ENCODE measurements at regions not wholly inside any gene's neighbourhood (a gene's known extent, or its start where the extent isn't known, plus 50 kb on each side); places are given as distances from the start of the nearest gene placed in this dataset.
"Not testable (repeated sequence)": the region's sequence is repeated elsewhere in the genome, so short reads cannot be mapped to it uniquely, and the experiment has no call there.

DNA sequence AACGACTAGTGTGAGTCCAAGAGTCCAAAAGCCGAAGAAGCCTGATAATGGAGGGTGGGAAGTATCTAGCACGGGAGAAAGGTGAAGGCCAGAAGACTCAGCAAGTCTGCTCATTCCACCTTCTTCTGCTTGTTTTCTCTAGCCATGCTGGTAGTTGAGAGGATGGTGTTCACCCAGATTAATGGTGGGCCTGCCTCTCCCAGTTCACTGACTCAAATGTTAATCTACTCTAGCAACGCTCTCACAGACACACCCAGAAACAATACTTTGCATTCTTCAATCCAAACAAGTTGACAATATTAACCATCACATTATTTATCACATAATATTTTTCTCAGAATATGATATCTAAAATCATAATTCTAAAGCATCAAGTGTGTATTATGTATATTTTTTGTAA, 1055.1 kb upstream of the PCDH10 start:
- DNase-seq, result no peak

DNA sequence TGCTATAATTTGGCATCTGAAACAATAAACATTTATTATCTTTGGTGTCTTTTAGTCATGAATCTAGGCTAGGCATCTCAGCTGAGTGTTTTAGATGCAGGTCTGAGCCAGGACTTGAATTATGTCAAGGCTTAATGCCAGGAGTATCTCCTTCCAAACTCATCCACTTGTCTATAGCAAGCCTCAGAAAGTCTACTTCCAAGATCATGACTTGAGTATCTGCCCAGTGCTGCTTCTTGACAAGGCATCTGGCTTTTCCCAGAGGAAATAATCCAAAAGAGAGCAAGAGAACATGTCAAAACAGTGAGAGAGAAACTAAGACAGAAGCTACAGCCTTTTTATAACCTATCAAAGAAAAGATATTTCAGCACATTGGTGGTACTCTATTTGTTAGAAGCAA, 1052.1 kb upstream of the PCDH10 start:
- DNase-seq, result no peak

DNA sequence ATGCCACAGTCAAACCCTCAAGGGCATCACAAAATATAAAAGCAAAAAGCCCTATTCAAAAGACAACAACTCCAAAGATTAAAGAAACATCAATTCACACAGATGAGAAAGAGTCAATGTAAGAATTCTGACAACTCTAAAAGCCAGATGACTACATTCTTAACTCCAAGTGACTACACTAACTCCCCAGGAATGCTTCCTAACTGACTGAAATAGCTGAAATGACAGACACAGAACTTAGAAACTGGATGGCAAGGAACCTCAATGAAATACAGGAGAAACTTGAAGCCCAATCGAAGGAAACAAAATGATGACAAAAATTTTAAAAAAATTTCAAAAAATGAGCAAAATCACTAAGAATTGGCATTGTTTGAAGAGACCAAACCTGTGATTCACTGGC, 1047.6 kb upstream of the PCDH10 start:
- no peak for DNase-seq

DNA sequence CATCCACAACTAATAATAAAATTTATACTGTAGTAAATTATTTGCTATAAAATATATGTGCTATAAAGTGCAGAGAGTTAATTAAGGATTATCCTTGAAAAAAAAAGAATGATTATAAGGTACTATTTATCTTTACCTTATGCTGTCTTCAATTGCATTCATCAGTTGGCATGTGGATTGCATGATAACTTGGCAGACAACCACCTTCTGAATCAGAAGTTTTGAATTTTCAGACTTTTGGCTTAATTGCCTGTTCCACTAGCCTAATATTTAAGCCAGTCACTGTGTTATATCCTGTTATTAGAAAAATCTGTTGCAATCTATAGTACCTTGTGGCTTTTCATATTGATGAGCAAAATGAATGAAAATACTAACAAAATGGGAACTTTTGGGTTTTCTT, 1040.3 kb upstream of the PCDH10 start:
- DNase-seq, result no peak

DNA sequence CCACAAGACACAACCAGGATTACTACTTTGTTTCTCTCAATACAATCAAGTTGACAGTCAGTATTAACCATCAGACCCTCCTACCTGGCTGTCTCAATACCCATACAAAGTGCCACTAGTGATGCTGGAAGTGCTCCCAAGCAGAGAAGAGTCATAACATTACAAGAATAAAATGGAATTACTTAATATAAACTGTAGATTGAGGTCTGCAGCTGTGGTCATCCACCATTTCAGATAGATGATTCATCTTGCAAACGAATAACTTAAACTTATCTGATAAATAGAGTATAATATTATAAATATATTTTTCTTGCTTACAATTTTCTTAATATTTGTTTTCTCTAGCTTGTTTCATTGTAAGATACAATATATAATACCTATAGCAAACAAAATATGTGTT, 1034.2 kb upstream of the PCDH10 start:
- no peak for DNase-seq

DNA sequence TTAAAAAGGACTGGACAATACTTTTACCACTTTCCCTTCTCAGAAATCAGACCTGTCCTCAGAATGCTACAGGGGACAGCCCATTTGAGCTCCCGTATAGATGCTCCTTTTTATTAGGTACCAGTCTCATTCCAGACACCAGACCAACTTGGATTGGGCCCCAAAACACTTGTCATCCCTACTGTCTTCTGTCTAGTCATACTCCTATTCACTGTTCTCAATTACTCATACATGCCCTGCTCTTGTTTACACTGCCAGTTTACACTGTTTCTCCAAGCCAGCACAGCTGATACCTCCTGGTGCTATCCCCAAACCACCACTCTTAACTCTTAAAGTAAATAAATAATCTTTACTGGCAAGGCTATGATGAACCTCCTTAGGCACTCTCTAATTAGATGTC, 1026.4 kb upstream of the PCDH10 start:
- not testable (repeated sequence) for DNase-seq

DNA sequence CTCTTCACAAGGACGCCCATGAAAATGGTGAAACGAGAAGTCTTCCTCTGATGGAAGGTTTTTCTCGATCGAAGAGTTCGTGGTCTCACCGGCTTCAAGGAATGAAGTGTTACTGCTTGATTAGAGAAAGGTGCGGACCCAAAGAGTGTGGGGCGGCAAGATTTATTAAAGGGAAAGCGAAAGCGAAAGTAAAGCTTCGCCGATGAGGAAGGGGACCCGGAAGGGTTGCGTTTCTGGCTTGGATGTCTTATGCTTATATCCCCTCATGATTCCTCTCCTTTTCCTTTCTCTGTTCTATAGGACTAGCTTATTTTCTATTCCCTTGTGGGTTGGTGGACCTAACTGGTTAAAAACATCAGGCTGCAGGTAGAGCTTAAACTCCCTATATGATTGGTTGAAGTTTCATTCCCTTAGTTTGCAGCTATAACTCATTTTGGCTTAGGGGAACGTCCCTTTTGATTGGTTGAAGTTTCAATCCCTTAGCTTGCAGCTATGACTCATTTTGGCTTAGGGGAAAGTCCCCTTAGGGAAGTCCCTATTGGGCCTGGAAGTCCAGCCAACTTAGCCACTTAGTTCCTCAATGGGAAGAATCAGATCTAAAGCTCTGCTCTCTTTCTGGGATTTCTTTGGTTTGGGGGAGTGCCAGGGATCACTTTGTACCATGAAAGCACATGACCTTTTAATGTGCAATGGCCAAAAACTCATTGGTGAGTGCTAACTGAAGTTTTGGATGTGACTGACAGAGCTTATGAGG, 1025.0 kb upstream of the PCDH10 start:
- no peak for DNase-seq

DNA sequence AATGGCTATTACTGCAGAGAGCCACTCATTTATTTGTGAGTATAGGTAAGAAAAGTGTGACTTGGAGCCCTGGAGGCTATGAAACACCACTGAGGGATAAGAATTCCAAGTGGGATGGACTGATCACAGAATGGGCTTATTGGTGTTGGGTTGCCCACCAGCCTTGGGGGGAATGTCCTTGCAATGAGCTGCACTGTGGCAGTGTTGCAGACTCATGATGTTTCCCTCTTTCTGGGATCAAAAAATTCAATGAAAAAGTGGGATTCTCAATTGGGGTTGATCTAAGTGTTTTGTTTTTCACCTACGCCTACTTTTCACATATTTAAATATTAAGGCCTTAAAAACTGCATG, 1024.5 kb upstream of the PCDH10 start:
- no peak for DNase-seq

DNA sequence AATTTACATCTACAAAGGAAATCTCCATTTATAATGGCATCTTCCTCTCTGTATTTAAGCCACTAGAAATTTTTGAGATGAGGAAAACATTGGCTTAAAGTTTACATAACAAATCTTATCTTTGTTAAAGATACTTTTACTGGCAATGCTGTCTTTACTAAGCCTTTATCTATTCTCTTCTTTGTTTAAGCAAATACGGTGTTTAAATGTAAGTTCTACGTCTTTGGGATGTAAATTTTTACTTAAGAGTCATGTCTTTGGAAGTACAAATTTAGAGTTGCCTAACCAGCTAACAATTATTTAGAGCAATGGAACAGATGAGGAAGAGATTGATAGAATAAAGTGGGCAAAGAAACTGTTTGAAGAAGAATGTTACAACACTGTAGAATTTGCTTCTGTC, 1024.0 kb upstream of the PCDH10 start:
- no peak for DNase-seq

DNA sequence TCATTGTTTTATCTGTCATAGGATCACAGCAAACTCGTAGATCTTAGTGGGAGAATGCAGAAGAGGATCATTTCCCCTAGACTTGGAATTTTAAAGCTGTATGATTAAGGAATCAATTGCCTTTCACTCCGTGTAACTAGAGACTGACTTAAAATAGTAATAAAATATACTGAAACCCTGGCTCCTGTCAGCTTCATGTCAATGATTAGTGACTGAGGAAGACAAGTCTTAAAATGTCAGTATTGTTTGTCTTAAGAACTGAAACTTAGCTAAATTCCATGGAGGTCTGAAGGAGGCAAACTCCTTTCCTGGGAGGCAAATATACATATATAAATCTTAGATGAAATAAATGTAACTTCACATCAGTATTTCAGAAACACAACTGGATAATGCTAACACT, 1016.7 kb upstream of the PCDH10 start:
- DNase-seq, result no peak

DNA sequence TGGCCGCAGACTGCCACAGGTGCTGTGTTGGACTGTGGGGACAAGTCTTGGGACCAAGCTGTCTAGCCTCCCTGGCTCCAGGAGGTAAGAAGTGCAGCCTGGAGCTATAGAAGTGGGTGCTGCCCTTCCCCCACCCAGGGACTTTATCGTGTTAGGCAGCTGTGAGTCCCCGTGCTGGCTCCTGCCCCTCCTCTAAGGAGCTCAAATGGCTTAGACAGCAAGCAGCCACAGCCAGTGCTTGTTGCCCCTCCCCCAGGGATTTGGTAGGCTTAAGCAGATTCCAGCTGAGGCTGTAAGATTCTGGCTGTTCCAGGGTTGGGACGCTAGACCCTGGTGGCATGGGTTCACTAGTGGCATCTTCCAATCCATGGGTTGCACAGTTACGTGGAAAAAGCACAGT, 979.4 kb upstream of the PCDH10 start:
- no peak for DNase-seq

DNA sequence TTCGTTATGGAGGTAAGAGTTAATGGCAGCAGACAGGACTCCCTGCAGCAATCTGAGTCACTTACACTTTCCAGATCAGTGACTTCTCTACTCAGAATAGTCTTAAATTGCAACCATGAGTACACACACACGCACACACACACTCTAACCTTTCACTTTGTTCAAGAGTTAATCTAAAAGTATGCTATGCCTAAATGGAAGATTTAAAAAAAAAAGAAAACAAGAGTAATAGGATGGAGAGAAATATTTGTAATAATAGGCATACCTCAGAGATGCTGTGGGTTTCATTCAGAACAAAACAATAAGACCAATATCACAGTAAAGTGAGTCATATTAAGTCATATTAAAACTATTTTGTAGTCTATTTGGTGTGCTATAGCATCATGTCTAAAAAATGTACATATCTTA, 969.1 kb upstream of the PCDH10 start:
- DNase-seq, result no peak

DNA sequence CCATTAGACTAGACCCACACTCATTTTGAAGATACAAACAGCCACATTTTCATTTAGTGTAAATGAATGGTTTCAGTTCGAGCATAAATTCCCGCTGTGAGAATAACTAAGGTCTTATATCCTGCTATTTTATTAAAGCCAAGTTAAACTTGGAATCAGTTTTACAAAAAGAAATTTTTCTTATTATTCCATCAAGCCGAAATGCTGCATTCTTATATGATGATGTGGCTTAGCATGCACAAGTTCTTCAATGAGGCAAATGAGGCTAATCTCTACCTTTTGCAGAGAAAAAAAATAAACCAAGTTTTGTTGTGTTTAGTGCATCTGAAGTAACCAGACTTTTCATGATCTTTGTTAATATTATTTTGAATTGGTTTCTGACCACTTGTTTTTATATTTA, 953.9 kb upstream of the PCDH10 start:
- no peak for DNase-seq

DNA sequence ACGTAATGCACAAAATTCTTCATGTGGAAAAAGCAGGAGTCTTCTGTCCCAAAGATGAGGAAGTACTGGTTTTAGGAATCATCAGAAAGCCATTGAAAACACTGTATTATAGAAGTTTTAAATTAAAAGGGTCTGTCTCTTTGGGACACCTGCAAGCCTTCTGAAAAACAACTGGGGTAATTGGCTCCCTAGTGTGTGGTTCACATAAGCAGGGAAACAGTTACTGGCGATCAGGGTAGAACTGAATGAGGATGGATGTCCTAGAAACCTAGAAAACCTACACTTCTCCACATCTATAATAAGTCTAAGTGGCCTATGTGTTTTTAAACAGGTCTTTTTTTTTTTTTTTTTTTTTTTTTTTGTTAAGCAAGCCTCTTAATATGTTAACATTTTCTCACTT, 945.5 kb upstream of the PCDH10 start:
- DNase-seq, result no peak

DNA sequence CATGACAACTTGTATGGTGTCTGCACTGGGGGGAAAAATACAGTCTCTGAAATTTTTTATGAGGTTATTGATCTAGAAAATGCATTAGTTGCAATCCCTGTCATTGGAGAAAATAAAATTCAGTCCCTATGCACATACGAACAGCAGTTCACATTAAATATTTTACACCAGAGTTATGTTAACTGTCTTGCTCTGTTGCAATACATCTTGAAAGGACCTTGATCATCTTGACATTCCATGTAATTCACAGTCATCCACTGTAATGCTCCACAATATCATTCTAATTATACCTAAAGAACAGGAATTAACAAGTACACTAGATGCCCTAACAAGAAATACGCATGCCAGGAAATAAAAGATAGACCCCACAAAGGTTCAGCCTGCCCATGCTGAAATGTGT, 934.6 kb upstream of the PCDH10 start:
- DNase-seq, result no peak

DNA sequence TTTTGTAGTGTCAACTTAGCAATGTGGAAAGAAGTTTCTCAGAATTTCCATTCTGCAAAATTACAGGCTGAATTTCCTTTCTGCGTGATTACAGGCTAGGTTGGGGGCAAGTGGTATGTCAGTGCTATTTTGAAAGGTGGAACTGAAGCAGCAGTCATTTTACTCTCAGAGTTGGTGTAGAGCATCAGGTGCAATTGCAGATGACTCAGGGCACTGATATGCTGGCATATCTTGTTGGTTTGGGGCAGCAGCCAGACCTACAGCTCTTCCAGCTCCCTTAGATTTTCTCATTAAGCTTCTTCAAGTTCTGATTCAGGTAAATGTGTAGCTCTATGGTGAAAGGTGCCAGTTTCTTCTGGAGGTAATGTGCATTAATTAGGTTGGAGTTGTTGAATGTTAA, 930.7 kb upstream of the PCDH10 start:
- DNase-seq, result no peak

DNA sequence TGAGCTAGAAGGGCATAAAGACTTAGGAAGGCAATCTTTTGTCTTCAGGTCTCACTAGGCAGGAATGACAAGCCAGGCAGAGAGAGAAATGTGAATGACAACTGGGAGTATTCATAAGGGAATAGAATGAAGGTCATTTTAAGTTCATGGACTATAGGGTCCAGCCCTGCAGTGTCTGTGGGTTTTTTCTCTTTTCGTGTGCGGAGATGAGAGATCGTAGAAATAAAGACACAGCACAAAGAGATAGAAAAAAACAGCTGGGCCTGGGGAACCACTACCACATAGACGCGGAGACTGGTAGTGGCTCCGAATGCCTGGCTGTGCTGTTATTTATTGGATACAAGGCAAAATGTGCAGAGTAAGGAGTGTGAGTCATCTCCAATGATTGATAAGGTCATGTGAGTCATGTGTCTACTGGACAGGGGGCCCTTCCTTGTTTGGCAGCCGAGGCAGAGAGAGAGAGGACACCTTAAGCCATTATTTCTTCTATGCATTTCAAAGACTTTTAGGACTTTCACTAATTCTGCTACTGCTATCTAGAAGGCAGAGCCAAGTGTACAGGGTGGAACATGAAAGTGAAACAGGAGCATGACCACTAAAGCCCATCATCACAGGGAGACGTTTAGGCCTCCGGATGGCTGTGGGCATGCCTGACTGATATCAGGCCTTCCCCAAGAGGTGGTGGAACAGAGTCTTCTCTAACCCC, 921.8 kb upstream of the PCDH10 start:
- no peak for DNase-seq

DNA sequence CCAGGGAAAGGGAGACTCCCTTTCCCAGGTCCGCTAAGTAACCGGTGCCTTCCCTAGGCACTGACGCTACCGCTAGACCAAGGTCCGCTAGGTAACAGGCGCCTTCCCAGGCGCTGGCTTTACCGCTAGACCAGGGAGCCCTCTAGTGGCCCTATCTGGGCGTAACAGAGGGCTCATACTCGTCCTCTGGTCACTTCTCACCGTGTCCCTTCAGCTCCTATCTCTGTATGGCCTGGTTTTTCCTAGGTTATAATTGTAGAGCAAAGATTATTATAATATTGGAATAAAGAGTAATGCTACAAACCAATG, 921.3 kb upstream of the PCDH10 start:
- not testable (repeated sequence) for DNase-seq

DNA sequence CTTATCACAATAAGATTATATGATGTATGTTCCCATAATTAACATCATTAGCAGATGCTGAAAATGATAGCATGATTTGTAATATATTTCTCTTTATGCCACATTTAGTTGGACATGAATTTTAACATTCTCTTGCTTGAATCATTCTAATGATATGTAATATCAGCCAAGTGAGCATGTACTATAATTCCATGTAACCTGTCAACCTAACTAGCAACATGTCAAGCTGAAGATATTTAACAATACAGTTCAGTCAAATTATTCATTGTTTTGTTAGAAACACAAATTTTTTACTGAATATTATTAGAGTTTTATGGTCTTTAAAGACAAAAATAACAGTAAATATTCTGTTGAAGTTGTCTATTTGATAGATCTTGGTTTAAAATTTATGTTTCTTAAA, 920.4 kb upstream of the PCDH10 start:
- DNase-seq, result no peak

DNA sequence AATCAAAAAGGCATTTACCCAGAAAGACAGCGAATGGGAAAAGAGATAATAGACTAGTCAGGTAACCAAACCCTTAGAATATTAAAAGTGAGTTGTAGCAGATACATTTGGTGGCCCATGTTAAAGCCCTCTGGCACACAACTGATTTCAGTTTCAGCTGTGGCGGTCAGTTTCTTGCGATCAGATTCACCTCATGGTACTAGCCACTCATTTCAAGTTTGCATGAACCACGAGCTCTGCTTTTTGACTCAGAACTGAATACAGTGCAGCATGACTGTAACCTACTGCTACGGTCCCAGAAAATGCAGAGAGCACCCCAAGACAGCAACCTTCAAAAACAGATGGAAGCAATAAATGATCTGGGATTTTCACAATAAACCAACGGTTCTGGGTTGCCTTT, 919.1 kb upstream of the PCDH10 start:
- DNase-seq, result no peak

DNA sequence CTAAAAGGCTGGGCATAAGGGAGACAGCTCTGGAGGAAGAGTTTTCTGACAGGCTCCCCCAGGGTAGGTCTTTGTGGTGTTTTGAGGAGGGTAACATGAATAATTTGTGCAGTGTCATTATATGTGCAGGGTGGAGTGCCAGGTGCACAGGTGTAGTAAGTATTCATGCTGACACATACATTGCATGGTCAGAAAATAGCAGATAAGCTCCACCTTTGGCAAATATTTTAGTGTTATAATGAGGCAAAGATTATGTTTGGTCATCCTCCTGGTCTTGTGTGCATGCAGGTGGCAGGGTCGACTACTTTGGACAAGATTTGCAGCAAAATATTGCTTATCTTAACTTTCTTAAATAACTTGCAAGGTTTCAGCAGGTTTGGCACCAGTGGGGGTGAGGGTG, 910.4 kb upstream of the PCDH10 start:
- no peak for DNase-seq

DNA sequence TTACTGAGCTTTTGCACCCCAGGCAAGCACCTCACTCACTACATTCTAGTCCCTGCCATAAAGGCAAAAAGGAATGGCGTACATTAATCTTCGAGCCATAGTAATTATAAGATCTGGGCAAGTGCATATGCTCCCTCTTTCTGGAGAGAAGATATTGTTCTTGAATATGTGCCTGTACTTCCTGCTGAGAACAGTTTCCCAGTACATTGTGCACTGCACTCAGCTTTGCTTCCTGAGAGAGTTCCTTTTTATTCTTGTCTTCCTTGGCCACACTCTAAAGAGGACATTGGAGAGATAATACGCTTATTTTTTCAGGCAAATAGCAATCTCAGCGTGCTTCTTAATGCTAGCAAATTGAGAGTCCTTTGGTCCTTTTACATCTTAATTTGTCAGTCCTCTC, 909.0 kb upstream of the PCDH10 start:
- no peak for DNase-seq

DNA sequence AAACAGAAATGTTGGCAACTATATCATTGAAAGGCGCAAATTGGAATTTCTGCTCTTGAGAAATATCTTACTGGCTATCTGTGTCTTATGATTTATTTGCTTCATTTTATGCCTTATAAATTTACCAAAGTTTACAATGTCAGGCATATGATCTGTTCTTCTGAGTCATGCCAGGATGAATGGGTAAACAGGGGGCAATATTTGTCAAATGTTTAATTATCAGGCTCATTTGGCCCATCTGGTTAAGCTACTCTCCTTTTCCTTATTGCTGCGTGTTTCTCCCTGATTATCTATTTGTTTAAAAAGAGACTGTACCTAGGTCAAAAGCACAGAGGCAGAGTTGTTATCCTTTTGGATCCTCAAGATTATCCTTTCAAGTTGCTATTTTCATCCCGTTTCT, 903.8 kb upstream of the PCDH10 start:
- DNase-seq, result no peak

DNA sequence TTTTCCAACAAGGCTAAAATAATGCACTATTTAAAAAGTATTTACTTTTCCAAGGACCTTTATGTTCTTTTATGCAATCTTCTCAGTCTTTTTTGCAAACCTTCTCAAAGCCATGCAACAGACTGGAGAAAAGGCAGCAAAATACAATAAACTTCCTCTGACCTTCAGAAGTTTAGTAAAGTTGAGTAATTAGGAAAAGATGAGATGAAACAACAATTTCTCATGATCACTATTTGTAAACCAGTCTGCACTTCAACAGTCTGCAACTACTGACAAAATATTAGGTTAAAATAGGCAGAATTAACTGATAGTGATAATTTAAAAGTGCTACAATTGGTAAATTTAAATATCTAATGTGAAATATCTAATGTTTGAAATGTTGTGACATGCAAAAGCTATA, 884.9 kb upstream of the PCDH10 start:
- no peak for DNase-seq

DNA sequence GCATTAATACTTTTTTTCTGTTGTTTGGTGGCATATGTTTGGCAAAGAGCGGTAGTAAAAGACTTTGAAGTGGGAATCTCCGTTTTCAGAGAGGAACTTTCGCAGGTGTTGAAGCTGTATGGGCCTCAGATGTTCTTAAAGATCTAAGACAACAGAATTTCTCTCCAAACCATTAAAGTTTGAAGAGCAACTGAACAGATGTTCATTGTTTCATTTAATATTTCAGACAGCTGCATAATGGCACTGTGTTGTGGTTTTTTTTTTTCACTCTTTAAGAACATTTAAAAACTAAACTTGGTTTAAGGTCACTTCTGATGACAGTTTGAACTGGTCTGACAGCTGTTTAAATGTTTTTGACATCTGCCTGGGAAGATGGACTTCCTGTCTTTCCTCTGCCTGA, 882.7 kb upstream of the PCDH10 start:
- no peak for DNase-seq
